Activated naive CD8-positive, alpha-beta T cell treated with anti-CD3 and anti-CD28 coated beads for 36 hours (primary cell): ENCODE measurements at regions not wholly inside any gene's neighbourhood (a gene's known extent, or its start where the extent isn't known, plus 50 kb on each side); places are given as distances from the start of the nearest gene placed in this dataset.

Experiments
- DNase-seq: peaks from one replicate; pipeline ENCODE4 v3.0.0; 2021
- H3K27ac Mint-ChIP-seq: one replicate; pipeline ENCODE4 v1.8.0; 2022; ENCODE audit warnings: mild to moderate bottlenecking, moderate library complexity, mixed read lengths
- H3K27me3 Mint-ChIP-seq: one replicate; pipeline ENCODE4 v1.8.0; 2022; ENCODE audit warnings: mild to moderate bottlenecking, mixed read lengths
- H3K36me3 Mint-ChIP-seq: one replicate; pipeline ENCODE4 v1.8.0; 2021; ENCODE audit warnings: mild to moderate bottlenecking, mixed read lengths
- H3K4me1 Mint-ChIP-seq: one replicate; pipeline ENCODE4 v1.8.0; 2021; ENCODE audit warnings: mixed read lengths
- H3K4me3 Mint-ChIP-seq: one replicate; pipeline ENCODE4 v1.8.0; 2022; ENCODE audit warnings: mild to moderate bottlenecking, moderate library complexity, mixed read lengths
- H3K9me3 Mint-ChIP-seq: one replicate; pipeline ENCODE4 v1.8.0; 2022; ENCODE audit warnings: mixed read lengths

DNA sequence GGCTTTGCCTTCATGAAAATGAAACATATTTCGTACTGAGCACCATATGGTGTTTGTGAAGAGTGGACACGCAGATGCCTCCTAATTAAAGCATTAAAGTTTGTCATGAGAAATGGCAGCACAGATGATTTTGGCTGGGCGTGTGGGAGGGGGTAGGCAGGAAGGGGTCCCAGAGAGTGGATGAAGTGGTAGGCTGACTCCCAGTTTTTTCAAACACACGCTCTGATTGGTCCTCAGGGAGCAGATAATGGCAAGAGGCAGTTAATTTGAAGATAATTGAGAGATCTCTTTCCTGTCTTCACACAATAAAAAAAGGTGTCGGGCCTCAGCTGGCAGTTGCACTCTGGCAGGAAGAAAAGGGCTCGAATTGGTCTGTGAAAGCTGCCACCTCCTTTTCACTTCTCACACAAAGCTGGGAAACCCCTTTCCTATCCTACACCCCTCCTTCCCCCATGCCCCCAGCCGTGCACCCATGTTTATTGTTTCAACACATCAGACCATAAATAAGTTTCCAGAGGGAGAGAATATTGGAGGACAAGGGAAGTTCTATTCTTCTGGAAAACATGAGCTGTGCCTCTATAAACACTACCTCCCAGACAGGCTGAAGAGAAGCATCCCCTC lies 429.6 kb downstream of the ARHGEF28 start:
- Mint-ChIP-seq H3K4me1 (no peaks in the 10 kb centered on the region), H3K4me3 (no peak overlapping the region), H3K27me3 (peaks cover 20% of the 10 kb centered on the region), H3K27ac (no peak overlapping the region), H3K9me3 (no peaks in the 10 kb centered on the region), H3K36me3 (no peaks in the 10 kb centered on the region)
- DNase-seq = no peak

GRCh38 chr5:74054641-74055421 lies 428.8 kb downstream of the ARHGEF28 start:
- Mint-ChIP-seq H3K27me3 (peaks cover 20% of the 10 kb centered on the region), H3K4me3 (no peak overlapping the region), H3K27ac (no peak overlapping the region), H3K36me3 (no peaks in the 10 kb centered on the region), H3K4me1 (no peaks in the 10 kb centered on the region), H3K9me3 (no peaks in the 10 kb centered on the region)
- no peak for DNase-seq

DNA sequence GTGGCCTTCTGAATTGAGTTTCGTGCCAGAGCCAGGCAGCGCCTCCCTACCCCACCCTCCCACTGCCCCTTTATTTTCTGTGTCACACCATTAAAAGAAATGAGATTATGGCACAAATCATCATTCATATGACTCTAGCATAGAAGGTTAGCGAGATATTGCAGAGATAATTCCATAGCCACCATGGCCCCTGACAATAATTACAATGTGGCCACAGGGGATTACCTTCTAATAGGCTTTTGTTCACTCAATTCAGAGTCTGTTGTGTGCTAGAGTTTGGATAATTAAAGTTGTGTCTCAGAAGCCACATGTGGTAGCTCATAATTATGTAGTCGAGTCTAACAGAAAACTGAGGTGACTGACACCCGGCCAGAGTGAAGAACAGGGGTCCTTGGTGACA lies 428.1 kb downstream of the ARHGEF28 start:
- H3K27ac Mint-ChIP-seq = no peak overlapping the region
- no peaks in the 10 kb centered on the region for H3K36me3 Mint-ChIP-seq
- H3K4me1 Mint-ChIP-seq = no peaks in the 10 kb centered on the region
- H3K4me3 Mint-ChIP-seq = no peak overlapping the region
- H3K27me3 Mint-ChIP-seq = peaks cover 20% of the 10 kb centered on the region
- no peaks in the 10 kb centered on the region for H3K9me3 Mint-ChIP-seq
- DNase-seq = no peak

DNA sequence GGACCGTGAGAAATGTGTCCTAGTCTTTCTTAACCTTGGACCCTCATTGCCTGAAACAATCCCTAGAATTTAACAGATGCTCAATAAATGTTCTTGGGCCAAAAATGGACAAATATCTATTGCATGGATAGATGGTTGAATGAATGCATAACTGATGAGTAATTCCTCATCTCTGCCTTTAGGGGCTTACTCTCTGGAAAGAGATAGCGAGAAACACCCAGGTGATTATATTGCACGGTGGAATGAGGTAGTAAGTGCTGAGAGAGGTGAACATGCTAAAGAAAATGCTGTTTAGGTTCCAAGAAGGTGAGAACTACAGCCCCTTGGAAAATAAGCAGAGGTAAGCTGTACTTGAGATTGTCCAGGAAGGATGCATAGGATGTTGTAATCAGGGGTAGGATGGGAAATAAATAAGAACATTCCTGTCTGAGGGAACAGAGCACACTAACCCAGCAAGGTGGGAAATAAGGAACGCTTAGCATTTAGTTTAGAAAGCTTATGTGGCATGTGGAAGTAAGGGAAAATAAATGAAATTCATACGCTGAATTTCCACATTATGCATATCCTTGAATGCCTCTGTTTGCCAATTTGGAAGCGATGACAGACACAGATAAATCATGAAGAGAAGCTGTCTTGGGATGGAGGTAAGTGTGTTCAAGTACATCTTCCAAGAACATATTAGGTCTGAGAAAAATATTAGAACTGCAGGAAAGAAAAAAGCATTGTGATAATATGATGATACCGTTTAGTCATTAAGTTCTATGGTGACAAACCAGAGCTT lies 426.6 kb downstream of the ARHGEF28 start:
- no peak overlapping the region for H3K27ac Mint-ChIP-seq
- no peaks in the 10 kb centered on the region for H3K4me1 Mint-ChIP-seq
- H3K36me3 Mint-ChIP-seq = no peaks in the 10 kb centered on the region
- H3K9me3 Mint-ChIP-seq = no peaks in the 10 kb centered on the region
- peaks cover 20% of the 10 kb centered on the region for H3K27me3 Mint-ChIP-seq
- no peak overlapping the region for H3K4me3 Mint-ChIP-seq
- DNase-seq = no peak

GRCh38 chr5:74051076-74051475 lies 425.1 kb downstream of the ARHGEF28 start:
- H3K4me3 Mint-ChIP-seq = no peak overlapping the region
- no peaks in the 10 kb centered on the region for H3K9me3 Mint-ChIP-seq
- peaks cover 14% of the 10 kb centered on the region for H3K27me3 Mint-ChIP-seq
- no peak for DNase-seq
- no peak overlapping the region for H3K27ac Mint-ChIP-seq
- no peaks in the 10 kb centered on the region for H3K4me1 Mint-ChIP-seq
- no peaks in the 10 kb centered on the region for H3K36me3 Mint-ChIP-seq

DNA sequence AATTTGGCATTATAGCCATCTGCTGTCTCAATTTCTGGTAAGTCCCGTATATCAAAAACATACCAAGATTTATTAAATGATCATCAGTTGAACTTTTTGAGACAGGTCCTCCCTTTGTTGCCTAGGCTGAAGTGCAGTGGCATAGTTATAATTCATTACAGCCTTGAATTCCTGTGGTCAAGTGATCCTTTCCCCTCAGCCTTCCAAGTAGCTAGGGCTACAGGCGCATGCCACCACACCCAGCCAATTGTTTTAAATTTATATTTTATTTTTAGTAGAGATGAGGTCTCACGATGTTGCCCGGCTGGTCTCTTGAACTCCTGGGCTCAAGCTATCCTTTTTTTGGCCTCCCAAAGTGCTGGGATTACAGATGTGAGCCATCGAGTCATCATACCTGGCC lies 418.9 kb downstream of the ARHGEF28 start:
- no peak overlapping the region for H3K27ac Mint-ChIP-seq
- H3K4me3 Mint-ChIP-seq = no peak overlapping the region
- H3K36me3 Mint-ChIP-seq = no peaks in the 10 kb centered on the region
- no peak for DNase-seq
- H3K9me3 Mint-ChIP-seq = no peaks in the 10 kb centered on the region
- peaks cover 10% of the 10 kb centered on the region for H3K27me3 Mint-ChIP-seq
- H3K4me1 Mint-ChIP-seq = no peaks in the 10 kb centered on the region

- H3K4me3 Mint-ChIP-seq = no peak overlapping the region
- H3K9me3 Mint-ChIP-seq = no peaks in the 10 kb centered on the region
- no peak for DNase-seq
- H3K4me1 Mint-ChIP-seq = no peaks in the 10 kb centered on the region
- H3K36me3 Mint-ChIP-seq = no peaks in the 10 kb centered on the region
- peaks cover 10% of the 10 kb centered on the region for H3K27me3 Mint-ChIP-seq
- no peak overlapping the region for H3K27ac Mint-ChIP-seq
These were observed 417.0 kb downstream of the ARHGEF28 start for GRCh38 chr5:74042959-74043358.

DNA sequence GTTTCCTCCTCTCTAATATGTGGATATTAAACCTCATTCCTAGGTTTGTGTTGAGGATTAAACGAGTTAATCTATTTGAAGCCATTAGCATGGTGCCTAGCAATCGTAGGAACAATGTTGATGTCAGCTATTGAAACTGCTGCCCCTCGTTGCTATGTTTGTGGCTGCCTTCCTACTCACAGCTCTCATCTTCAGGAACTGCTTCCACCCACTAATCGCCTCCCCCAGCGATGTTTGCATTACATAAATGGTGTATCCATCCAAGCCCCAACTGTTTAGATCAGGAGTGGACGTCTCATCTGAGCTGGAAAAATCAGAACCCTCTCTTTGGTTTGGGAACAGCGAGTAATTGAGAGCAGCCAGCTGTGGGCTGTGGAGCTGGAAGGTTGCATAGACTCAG lies 416.6 kb downstream of the ARHGEF28 start:
- no peak overlapping the region for H3K4me3 Mint-ChIP-seq
- H3K27me3 Mint-ChIP-seq = peaks cover 10% of the 10 kb centered on the region
- H3K27ac Mint-ChIP-seq = no peak overlapping the region
- no peaks in the 10 kb centered on the region for H3K36me3 Mint-ChIP-seq
- H3K9me3 Mint-ChIP-seq = no peaks in the 10 kb centered on the region
- no peak for DNase-seq
- H3K4me1 Mint-ChIP-seq = no peaks in the 10 kb centered on the region

DNA sequence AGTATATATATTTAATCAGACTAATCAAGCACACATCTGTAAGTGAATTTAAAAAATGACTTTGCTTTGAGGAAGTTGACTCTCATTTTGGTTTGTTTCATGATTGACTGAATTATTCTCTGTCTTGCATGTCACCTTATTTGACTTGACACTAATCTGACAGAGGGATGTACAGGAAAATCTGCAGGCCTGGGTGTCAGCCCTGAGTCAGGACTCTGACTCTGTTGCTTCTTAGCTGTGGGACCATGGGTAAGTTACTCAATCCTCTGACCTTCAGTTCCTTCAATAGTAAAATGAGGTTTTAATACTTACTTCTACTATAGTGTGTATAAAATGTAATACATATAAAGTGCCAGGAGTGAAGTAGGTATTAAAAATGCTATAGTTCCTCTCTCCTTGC lies 415.9 kb downstream of the ARHGEF28 start:
- peaks cover 10% of the 10 kb centered on the region for H3K27me3 Mint-ChIP-seq
- H3K4me1 Mint-ChIP-seq = no peaks in the 10 kb centered on the region
- H3K4me3 Mint-ChIP-seq = no peak overlapping the region
- no peaks in the 10 kb centered on the region for H3K36me3 Mint-ChIP-seq
- no peaks in the 10 kb centered on the region for H3K9me3 Mint-ChIP-seq
- no peak overlapping the region for H3K27ac Mint-ChIP-seq
- no peak for DNase-seq

- Mint-ChIP-seq H3K4me3 (no peak overlapping the region), H3K27me3 (peaks cover 10% of the 10 kb centered on the region), H3K27ac (no peak overlapping the region), H3K4me1 (no peaks in the 10 kb centered on the region), H3K36me3 (no peaks in the 10 kb centered on the region), H3K9me3 (no peaks in the 10 kb centered on the region)
- no peak for DNase-seq
These were observed 415.0 kb downstream of the ARHGEF28 start for GRCh38 chr5:74040811-74041491.

GRCh38 chr5:74040065-74040551 lies 414.1 kb downstream of the ARHGEF28 start:
- Mint-ChIP-seq H3K27ac (no peak overlapping the region), H3K27me3 (peaks cover 10% of the 10 kb centered on the region), H3K9me3 (no peaks in the 10 kb centered on the region), H3K4me3 (no peak overlapping the region), H3K4me1 (peaks cover 4% of the 10 kb centered on the region), H3K36me3 (no peaks in the 10 kb centered on the region)
- DNase-seq = no peak

- Mint-ChIP-seq H3K4me1 (peaks cover 4% of the 10 kb centered on the region), H3K27me3 (peaks cover 9% of the 10 kb centered on the region), H3K27ac (no peak overlapping the region), H3K9me3 (no peaks in the 10 kb centered on the region), H3K36me3 (no peaks in the 10 kb centered on the region), H3K4me3 (no peak overlapping the region)
- no peak for DNase-seq
These were observed 411.3 kb downstream of the ARHGEF28 start for GRCh38 chr5:74037321-74037720.

DNA sequence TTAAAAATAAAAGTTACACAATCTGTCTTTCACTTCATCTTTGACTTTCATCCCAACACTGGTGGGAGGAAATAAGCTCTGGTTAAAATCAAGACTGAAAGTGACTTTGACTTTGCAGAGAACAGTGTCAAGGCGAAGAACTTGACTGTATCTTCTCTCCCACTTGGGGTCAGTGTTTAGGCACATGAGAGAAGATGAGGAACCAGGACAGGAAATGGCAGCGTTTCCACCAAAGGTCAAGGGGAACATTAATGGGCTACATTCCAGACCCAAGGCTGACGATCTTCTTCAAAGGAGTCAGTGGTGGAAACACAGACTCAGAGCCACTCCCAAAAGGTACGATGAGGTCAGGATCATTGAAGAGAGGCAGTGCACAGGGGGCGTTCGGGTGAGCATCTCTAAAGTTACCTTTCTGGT lies 409.5 kb downstream of the ARHGEF28 start:
- H3K4me3 Mint-ChIP-seq = no peak overlapping the region
- H3K36me3 Mint-ChIP-seq = no peaks in the 10 kb centered on the region
- no peaks in the 10 kb centered on the region for H3K9me3 Mint-ChIP-seq
- H3K4me1 Mint-ChIP-seq = peaks cover 4% of the 10 kb centered on the region
- H3K27me3 Mint-ChIP-seq = peaks cover 8% of the 10 kb centered on the region
- no peak overlapping the region for H3K27ac Mint-ChIP-seq
- no peak for DNase-seq

DNA sequence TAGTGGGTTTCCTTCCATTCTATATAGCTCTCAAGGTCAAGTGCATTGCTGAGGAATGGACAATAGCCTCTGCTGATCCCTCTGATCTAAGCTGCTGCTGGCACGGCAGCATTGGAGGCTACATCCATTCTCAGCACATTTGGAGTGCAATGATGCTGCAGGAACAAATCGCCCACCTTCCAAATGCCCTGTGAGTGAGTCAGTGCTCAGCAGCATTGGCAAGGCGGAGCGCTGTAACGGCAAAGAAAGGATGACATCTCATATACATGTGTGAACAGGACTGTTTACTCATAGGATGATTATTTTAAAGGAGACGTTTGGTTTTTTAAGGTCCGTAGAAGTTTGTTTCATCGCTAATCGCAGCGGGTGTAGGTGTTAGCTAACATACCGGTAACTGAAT lies 408.7 kb downstream of the ARHGEF28 start:
- H3K36me3 Mint-ChIP-seq = no peaks in the 10 kb centered on the region
- peaks cover 4% of the 10 kb centered on the region for H3K4me1 Mint-ChIP-seq
- H3K27ac Mint-ChIP-seq = no peak overlapping the region
- no peak for DNase-seq
- H3K27me3 Mint-ChIP-seq = peaks cover 9% of the 10 kb centered on the region
- H3K9me3 Mint-ChIP-seq = no peaks in the 10 kb centered on the region
- H3K4me3 Mint-ChIP-seq = no peak overlapping the region

- no peak overlapping the region for H3K4me3 Mint-ChIP-seq
- no peaks in the 10 kb centered on the region for H3K9me3 Mint-ChIP-seq
- no peak overlapping the region for H3K27ac Mint-ChIP-seq
These were observed 406.6 kb downstream of the ARHGEF28 start for GRCh38 chr5:74032617-74033016.

More at GRCh38 chr5:74032617-74033016, 406.6 kb downstream of the ARHGEF28 start:
- Mint-ChIP-seq H3K36me3 (no peaks in the 10 kb centered on the region), H3K27me3 (peaks cover 9% of the 10 kb centered on the region), H3K4me1 (peaks cover 4% of the 10 kb centered on the region)
- no peak for DNase-seq
